ENCODE measurements at regions not wholly inside any gene's neighbourhood (a gene's known extent, or its start where the extent isn't known, plus 50 kb on each side); places are given as distances from the start of the nearest gene placed in this dataset.

- TF ChIP-seq CTCF (conservative IDR thresholded peaks at IDR 0.05): no peak
- no peak for TF ChIP-seq EZH2 (IDR thresholded peaks at IDR 0.05; ENCODE audit: low read depth)
Measured at GRCh38 chr6:117074672-117075071, 190.7 kb upstream of the VGLL2 start.
